ENCODE measurements at regions not wholly inside any gene's neighbourhood (a gene's known extent, or its start where the extent isn't known, plus 50 kb on each side); places are given as distances from the start of the nearest gene placed in this dataset.

DNA sequence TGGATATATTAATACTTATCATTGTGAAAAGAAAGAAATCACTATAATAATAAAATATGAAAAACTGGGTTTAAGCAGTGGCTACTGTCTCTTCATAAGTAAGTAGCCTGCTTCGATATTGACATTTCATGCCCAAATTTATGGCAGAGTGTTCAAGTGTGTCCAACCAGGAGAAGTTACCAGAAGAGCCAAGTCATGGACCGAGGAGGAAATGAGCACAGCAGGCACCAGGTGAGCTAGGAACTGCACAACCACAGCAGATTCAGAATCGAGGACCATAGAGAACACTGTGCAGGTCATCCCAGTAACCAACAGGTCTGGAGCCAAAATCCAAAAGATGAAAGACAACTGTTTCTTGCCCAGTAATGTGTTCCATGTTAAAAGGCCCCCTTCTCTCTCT lies 79.9 kb upstream of the ABCB5 start (continued):
- TF ChIP-seq, protein P1, sequence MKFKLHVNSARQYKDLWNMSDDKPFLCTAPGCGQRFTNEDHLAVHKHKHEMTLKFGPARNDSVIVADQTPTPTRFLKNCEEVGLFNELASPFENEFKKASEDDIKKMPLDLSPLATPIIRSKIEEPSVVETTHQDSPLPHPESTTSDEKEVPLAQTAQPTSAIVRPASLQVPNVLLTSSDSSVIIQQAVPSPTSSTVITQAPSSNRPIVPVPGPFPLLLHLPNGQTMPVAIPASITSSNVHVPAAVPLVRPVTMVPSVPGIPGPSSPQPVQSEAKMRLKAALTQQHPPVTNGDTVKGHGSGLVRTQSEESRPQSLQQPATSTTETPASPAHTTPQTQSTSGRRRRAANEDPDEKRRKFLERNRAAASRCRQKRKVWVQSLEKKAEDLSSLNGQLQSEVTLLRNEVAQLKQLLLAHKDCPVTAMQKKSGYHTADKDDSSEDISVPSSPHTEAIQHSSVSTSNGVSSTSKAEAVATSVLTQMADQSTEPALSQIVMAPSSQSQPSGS (IDR thresholded peaks at IDR 0.05; ENCODE audit: low read length) = no peak
- TF ChIP-seq CTCF (IDR thresholded peaks at IDR 0.05; ENCODE audit: control extremely low read depth in 1 of 3, insufficient read depth in 1 of 3, low read depth in 1 of 3, low read length in 3 of 3) (no peak), GTF2F1 (IDR thresholded peaks at IDR 0.05; ENCODE audit: borderline replicate concordance, low read depth, low read length) (no peak), SRF (IDR thresholded peaks at IDR 0.05; ENCODE audit: low read depth, low read length) (no peak)

Data from H1 (cell line).